ENCODE measurements at regions not wholly inside any gene's neighbourhood (a gene's known extent, or its start where the extent isn't known, plus 50 kb on each side); places are given as distances from the start of the nearest gene placed in this dataset.

DNA sequence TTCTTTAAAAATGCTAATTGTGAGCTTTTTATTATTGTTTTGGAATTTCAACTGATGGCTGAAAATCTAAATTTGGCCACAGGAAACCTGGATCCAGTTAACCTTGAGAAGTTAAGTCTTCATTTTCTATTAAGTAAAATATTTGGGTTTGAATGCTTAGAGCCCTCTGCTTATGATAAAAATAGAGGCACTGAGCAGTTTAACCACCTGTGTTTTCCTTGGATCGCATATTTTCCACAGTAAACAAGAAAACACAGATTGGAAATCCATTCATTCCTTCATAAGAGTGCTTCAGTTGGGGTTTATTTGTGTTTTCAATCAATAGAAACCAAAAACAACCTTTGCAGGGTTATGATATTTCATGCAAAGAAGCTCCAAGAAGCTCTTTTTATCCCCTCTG lies 77.2 kb upstream of the HES1 start:
- no peaks in the 10 kb centered on the region for H3K36me3 ChIP-seq (ENCODE audit: control insufficient read depth in 2 of 2, insufficient read depth in 1 of 2, low read length in 2 of 2)
- no peaks in the 10 kb centered on the region for H3K9me3 ChIP-seq (ENCODE audit: control insufficient read depth, insufficient read depth, low read depth, low read length)
- H3K27ac ChIP-seq (ENCODE audit: extremely low read depth, low read depth, low read length) = no peak overlapping the region
- no peak overlapping the region for H3K4me3 ChIP-seq (ENCODE audit: low read depth, low read length)
- no peaks in the 10 kb centered on the region for H3K4me1 ChIP-seq (ENCODE audit: control insufficient read depth, insufficient read depth, low read length)
- CTCF ChIA-PET = interaction anchor here (0.7 kb wide), 1 partner anchor 391 kb away, joined by 3 read pairs; no protein-coding TSS in a partner anchor
- POLR2A ChIA-PET = no interaction called here
- TF ChIP-seq ZNF792 (tag by site-specific recombination; IDR thresholded peaks at IDR 0.05) (no peak), ZNF623 (tag by site-specific recombination; IDR thresholded peaks at IDR 0.05) (no peak), ZNF768 (tag by site-specific recombination; IDR thresholded peaks at IDR 0.05) (no peak), ZFHX2 (tag by site-specific recombination; conservative IDR thresholded peaks at IDR 0.05) (no peak), ZNF404 (tag by site-specific recombination; IDR thresholded peaks at IDR 0.05) (no peak), HOXC10 (CRISPR knock-in tag; IDR thresholded peaks at IDR 0.05) (no peak), ZBTB8A (tag by site-specific recombination; IDR thresholded peaks at IDR 0.05) (no peak), KLF10 (tag by site-specific recombination; IDR thresholded peaks at IDR 0.05) (no peak), ZBTB21 (tag by site-specific recombination; IDR thresholded peaks at IDR 0.05) (no peak), HOXA7 (CRISPR knock-in tag; IDR thresholded peaks at IDR 0.05; ENCODE audit: borderline replicate concordance) (no peak), ZNF354C (tag by site-specific recombination; IDR thresholded peaks at IDR 0.05; ENCODE audit: borderline replicate concordance, low read depth) (no peak), ZNF350 (tag by site-specific recombination; IDR thresholded peaks at IDR 0.05) (no peak), ZNF391 (tag by site-specific recombination; IDR thresholded peaks at IDR 0.05; ENCODE audit: borderline replicate concordance, low read depth) (no peak), ZNF184 (tag by site-specific recombination; IDR thresholded peaks at IDR 0.05) (no peak)
- TF ChIP-seq, protein P1, sequence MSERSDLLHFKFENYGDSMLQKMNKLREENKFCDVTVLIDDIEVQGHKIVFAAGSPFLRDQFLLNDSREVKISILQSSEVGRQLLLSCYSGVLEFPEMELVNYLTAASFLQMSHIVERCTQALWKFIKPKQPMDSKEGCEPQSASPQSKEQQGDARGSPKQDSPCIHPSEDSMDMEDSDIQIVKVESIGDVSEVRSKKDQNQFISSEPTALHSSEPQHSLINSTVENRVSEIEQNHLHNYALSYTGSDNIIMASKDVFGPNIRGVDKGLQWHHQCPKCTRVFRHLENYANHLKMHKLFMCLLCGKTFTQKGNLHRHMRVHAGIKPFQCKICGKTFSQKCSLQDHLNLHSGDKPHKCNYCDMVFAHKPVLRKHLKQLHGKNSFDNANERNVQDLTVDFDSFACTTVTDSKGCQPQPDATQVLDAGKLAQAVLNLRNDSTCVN (tag by site-specific recombination; optimal IDR thresholded peaks at IDR 0.05) = no peak

DNA sequence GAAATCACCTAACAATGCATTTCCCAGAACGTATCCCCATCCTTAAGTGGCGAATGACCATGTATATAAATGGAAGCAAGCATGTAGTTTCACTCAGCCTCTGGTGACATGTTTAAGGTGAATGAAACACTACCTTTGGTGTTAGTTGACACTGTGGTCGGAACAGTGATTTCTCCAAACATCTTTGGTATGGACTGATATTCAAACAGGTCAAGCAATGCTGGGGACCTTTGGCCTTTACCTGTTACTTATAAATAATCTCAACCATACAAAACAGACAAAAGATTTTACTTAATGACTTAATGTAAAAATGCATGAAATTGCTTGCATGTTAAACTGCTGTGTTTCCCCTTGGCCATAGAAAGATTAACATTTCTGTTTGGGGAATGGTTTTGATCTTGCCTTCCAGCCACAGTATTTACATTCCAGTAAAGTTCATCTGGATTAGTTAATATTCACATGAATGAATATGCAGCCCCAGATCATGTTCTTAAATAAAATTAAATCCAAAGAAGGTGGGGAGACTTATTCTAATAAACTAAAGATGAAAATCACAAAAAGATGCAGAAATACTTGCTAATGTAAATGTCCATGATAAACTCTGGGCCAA lies 74.4 kb upstream of the HES1 start:
- POLR2A ChIA-PET = no interaction called here
- TF ChIP-seq SETDB1 (IDR thresholded peaks at IDR 0.05; ENCODE audit: insufficient read length, low read length) (no peak), ZNF324 (tag by site-specific recombination; IDR thresholded peaks at IDR 0.05) (no peak), ZBTB8A (tag by site-specific recombination; IDR thresholded peaks at IDR 0.05) (no peak), ZNF169 (tag by site-specific recombination; IDR thresholded peaks at IDR 0.05) (no peak), KLF9 (tag by site-specific recombination; IDR thresholded peaks at IDR 0.05; ENCODE audit: low read depth) (no peak), SCRT1 (tag by site-specific recombination; IDR thresholded peaks at IDR 0.05; ENCODE audit: borderline replicate concordance) (no peak), ZIC2 (tag by site-specific recombination; IDR thresholded peaks at IDR 0.05) (no peak), KLF10 (tag by site-specific recombination; IDR thresholded peaks at IDR 0.05) (no peak), SALL2 (tag by site-specific recombination; IDR thresholded peaks at IDR 0.05; ENCODE audit: borderline replicate concordance) (no peak)
- TF ChIP-seq, protein P2, sequence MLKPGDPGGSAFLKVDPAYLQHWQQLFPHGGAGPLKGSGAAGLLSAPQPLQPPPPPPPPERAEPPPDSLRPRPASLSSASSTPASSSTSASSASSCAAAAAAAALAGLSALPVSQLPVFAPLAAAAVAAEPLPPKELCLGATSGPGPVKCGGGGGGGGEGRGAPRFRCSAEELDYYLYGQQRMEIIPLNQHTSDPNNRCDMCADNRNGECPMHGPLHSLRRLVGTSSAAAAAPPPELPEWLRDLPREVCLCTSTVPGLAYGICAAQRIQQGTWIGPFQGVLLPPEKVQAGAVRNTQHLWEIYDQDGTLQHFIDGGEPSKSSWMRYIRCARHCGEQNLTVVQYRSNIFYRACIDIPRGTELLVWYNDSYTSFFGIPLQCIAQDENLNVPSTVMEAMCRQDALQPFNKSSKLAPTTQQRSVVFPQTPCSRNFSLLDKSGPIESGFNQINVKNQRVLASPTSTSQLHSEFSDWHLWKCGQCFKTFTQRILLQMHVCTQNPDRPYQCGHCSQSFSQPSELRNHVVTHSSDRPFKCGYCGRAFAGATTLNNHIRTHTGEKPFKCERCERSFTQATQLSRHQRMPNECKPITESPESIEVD (tag by site-specific recombination; IDR thresholded peaks at IDR 0.05) = no peak
- Histone ChIP-seq H3K36me3 (ENCODE audit: control insufficient read depth in 2 of 2, insufficient read depth in 1 of 2, low read length in 2 of 2) (no peaks in the 10 kb centered on the region), H3K9me3 (ENCODE audit: control insufficient read depth, insufficient read depth, low read depth, low read length) (no peaks in the 10 kb centered on the region), H3K4me3 (ENCODE audit: low read depth, low read length) (no peak overlapping the region), H3K27ac (ENCODE audit: extremely low read depth, low read depth, low read length) (no peak overlapping the region), H3K4me1 (ENCODE audit: control insufficient read depth, insufficient read depth, low read length) (no peaks in the 10 kb centered on the region)
- CTCF ChIA-PET = no interaction called here

Data from HEK293 (cell line).